ENCODE measurements at regions not wholly inside any gene's neighbourhood (a gene's known extent, or its start where the extent isn't known, plus 50 kb on each side); places are given as distances from the start of the nearest gene placed in this dataset.

DNA sequence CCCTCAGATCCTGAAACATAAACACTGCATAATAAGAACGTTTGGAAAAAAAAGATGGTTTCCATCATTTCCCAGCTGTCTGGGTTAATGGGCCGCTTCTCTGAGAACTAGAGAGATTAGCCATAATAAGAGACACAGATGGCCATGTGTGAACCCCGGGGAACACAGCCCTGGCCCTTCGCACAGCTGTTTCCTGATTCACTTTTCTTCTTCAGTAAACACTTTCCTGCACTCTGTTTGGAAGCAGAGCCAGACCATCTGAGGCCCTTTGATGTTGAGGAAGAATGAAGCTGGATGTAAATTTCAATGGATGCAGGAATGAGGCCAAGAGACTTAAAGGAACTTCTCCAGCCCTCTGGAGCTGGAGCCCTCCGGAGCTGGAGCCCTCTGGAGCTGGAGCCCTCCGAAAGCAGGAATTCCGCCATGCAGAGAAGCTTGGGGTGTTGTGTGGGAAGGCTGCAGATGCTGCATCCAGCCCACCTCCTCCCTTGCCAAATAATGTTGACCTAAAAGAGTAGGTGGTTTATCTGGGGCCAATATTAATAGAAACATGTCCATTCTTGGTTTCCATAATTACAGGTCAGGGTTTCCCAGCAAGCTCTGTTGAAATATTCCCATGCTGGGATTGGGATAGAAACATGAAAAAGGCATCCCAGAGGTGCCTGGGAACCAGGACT, 218.9 kb downstream of the NXNL2 start:
- WGBS (ENCODE audit: insufficient coverage): 51% methylated on average over 7 of the region's 7 CpGs
- Histone ChIP-seq H3K27ac (ENCODE audit: low read length) (no peak overlapping the region), H3K9me3 (ENCODE audit: control insufficient read depth, insufficient read depth, low read length) (no peaks in the 10 kb centered on the region), H3K27me3 (ENCODE audit: control insufficient read depth, insufficient read depth, low read length) (no peaks in the 10 kb centered on the region), H3K36me3 (ENCODE audit: control insufficient read depth, insufficient read depth, low read length) (no peaks in the 10 kb centered on the region), H3K4me1 (ENCODE audit: control insufficient read depth, insufficient read depth, low read length) (no peaks in the 10 kb centered on the region), H3K4me3 (ENCODE audit: low read length) (no peak overlapping the region)
- no peak overlapping the region for H3K27ac Mint-ChIP-seq
- peaks cover 4 to 7% of the 10 kb centered on the region in 2 donors for H3K27me3 Mint-ChIP-seq (ENCODE audit: low read depth in 2 of 2)
- no peak for DNase-seq
- no peak for TF ChIP-seq CTCF (IDR thresholded peaks at IDR 0.05)
- no peak for ATAC-seq
- H3K4me1 Mint-ChIP-seq: no peaks in the 10 kb centered on the region
- H3K9me3 Mint-ChIP-seq: no peaks in the 10 kb centered on the region
- no peak overlapping the region for H3K4me3 Mint-ChIP-seq
- intact Hi-C loops (cut with micrococcal nuclease): no loop called here
- no peaks in the 10 kb centered on the region for H3K36me3 Mint-ChIP-seq

DNA sequence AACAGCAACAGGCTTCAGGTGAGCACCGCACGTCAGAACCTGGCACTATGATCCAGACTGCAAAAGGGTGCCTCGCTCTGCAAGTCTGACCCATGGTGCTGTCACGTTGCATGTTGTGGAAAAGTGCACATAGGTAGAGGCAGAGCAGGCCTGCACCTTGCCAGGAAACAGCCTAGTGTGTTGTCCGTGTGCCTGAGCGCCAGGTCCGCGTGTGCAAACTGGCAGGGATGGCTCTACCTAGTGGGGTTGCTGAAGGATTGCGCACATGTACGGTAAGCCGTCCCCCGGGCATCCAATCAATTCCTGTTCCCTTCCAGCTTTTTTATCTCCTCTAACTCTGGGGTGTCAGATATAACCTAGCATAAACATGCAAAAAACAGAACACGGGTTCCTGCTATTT, 219.5 kb downstream of the NXNL2 start:
- H3K27ac Mint-ChIP-seq: no peak overlapping the region
- 87% methylated on average over 13 of the region's 13 CpGs for WGBS (ENCODE audit: insufficient coverage)
- Histone ChIP-seq H3K4me3 (ENCODE audit: low read length) (no peak overlapping the region), H3K27me3 (ENCODE audit: control insufficient read depth, insufficient read depth, low read length) (no peaks in the 10 kb centered on the region), H3K4me1 (ENCODE audit: control insufficient read depth, insufficient read depth, low read length) (no peaks in the 10 kb centered on the region), H3K36me3 (ENCODE audit: control insufficient read depth, insufficient read depth, low read length) (no peaks in the 10 kb centered on the region), H3K27ac (ENCODE audit: low read length) (no peak overlapping the region), H3K9me3 (ENCODE audit: control insufficient read depth, insufficient read depth, low read length) (no peaks in the 10 kb centered on the region)
- H3K27me3 Mint-ChIP-seq (ENCODE audit: low read depth in 2 of 2): peaks cover 4 to 9% of the 10 kb centered on the region in 2 donors
- ATAC-seq (no peak), DNase-seq (no peak)
- no peaks in the 10 kb centered on the region for H3K36me3 Mint-ChIP-seq
- no peak for TF ChIP-seq CTCF (IDR thresholded peaks at IDR 0.05)
- no peak overlapping the region for H3K4me3 Mint-ChIP-seq
- intact Hi-C loops (cut with micrococcal nuclease): no loop called here
- H3K4me1 Mint-ChIP-seq: no peaks in the 10 kb centered on the region
- H3K9me3 Mint-ChIP-seq: no peaks in the 10 kb centered on the region

DNA sequence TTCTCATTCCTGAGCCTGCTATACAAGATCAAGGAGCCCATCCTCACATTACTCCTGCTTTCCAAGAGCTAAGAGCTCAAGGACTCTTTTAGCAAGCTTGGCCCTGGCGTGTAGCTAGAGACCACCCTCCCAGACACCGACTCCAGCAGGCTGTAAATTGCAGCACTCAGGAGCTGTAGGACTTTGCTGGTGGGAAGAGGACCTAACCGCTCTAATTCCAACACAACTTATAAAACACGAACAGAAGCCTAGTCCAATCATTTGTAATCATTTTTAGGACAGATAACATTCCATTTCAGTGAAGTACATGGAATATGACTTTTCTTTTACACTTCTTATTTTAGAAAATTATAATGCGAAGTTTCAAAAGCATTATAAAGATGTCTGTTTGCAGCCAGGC, 219.9 kb downstream of the NXNL2 start:
- no peak overlapping the region for H3K4me3 Mint-ChIP-seq

More for the DNA sequence above, 219.9 kb downstream of the NXNL2 start:
- no peak overlapping the region for H3K27ac Mint-ChIP-seq
- no peaks in the 10 kb centered on the region for H3K36me3 Mint-ChIP-seq
- no peak overlapping the region for H3K27ac ChIP-seq (ENCODE audit: low read length)
- no peaks in the 10 kb centered on the region for H3K9me3 Mint-ChIP-seq
- DNase-seq: no peak
- 94% methylated on average over 5 of the region's 5 CpGs for WGBS (ENCODE audit: insufficient coverage)
- no peak for TF ChIP-seq CTCF (IDR thresholded peaks at IDR 0.05)
- H3K27me3 ChIP-seq (ENCODE audit: control insufficient read depth, insufficient read depth, low read length): no peaks in the 10 kb centered on the region
- H3K4me1 ChIP-seq (ENCODE audit: control insufficient read depth, insufficient read depth, low read length): no peaks in the 10 kb centered on the region
- H3K4me3 ChIP-seq (ENCODE audit: low read length): no peak overlapping the region
- H3K36me3 ChIP-seq (ENCODE audit: control insufficient read depth, insufficient read depth, low read length): no peaks in the 10 kb centered on the region
- H3K4me1 Mint-ChIP-seq: no peaks in the 10 kb centered on the region
- no peak for ATAC-seq
- H3K9me3 ChIP-seq (ENCODE audit: control insufficient read depth, insufficient read depth, low read length): no peaks in the 10 kb centered on the region
- H3K27me3 Mint-ChIP-seq (ENCODE audit: low read depth in 2 of 2): peaks cover 9 to 13% of the 10 kb centered on the region in 2 donors
- intact Hi-C loops (cut with micrococcal nuclease): no loop called here
